MM.1S (cell line): ENCODE measurements at regions not wholly inside any gene's neighbourhood (a gene's known extent, or its start where the extent isn't known, plus 50 kb on each side); places are given as distances from the start of the nearest gene placed in this dataset.

Experiments
- DNase-seq: peaks from one replicate; pipeline ENCODE4 v3.0.0-alpha.2; 2015
- H2AFZ ChIP-seq: fragments of 300-600 bp; sonication (generic); 2 replicates; pipeline ENCODE4 v1.6.0; 2016; ENCODE audit warnings: antibody characterized with exemption, low read length
- H3F3A ChIP-seq: fragments of 300-600 bp; sonication (generic); 2 replicates; pipeline ENCODE4 v1.6.1; 2016; ENCODE audit warnings: mild to moderate bottlenecking, antibody characterized with exemption, low read length, moderate library complexity, mixed read lengths; ENCODE audit not compliant: insufficient read depth
- H3K27ac ChIP-seq: fragments of 300-600 bp; sonication (generic); 2 replicates; pipeline ENCODE4 v1.5.1; 2016; ENCODE audit warnings: mild to moderate bottlenecking, low read length
- H3K27me3 ChIP-seq: fragments of 300-600 bp; sonication (generic); replicated peaks from 2 replicates; pipeline ENCODE4 v1.6.0; 2016; ENCODE audit warnings: low read length; ENCODE audit not compliant: insufficient read depth
- H3K36me3 ChIP-seq: fragments of 300-600 bp; sonication (generic); replicated peaks from 2 replicates; pipeline ENCODE4 v1.6.1; 2016; ENCODE audit warnings: mild to moderate bottlenecking, low read length, mixed read lengths; ENCODE audit not compliant: insufficient read depth
- H3K4me1 ChIP-seq: fragments of 300-600 bp; sonication (generic); 2 replicates; pipeline ENCODE4 v1.6.1; 2016; ENCODE audit warnings: low read length, mixed read lengths
- H3K4me2 ChIP-seq: fragments of 300-600 bp; sonication (generic); 2 replicates; pipeline ENCODE4 v1.6.0; 2016; ENCODE audit warnings: low read depth, low read length
- H3K4me3 ChIP-seq: fragments of 300-600 bp; sonication (generic); 2 replicates; pipeline ENCODE4 v1.5.1; 2016; ENCODE audit warnings: low read length, mixed read lengths
- H3K79me2 ChIP-seq: fragments of 300-600 bp; sonication (generic); 2 replicates; pipeline ENCODE4 v1.6.1; 2016; ENCODE audit warnings: mixed run types, low read length, mixed read lengths
- H3K9ac ChIP-seq: fragments of 300-600 bp; sonication (generic); 2 replicates; pipeline ENCODE4 v1.6.1; 2016; ENCODE audit warnings: low read length, mixed read lengths
- H3K9me2 ChIP-seq: fragments of 300-600 bp; sonication (generic); replicated peaks from 2 replicates; pipeline ENCODE4 v1.6.1; 2016; ENCODE audit warnings: mild to moderate bottlenecking, low read length, mixed read lengths; ENCODE audit not compliant: insufficient read depth
- H3K9me3 ChIP-seq: fragments of 300-600 bp; sonication (generic); replicated peaks from 2 replicates; pipeline ENCODE4 v1.6.1; 2016; ENCODE audit warnings: mild to moderate bottlenecking, low read length, mixed read lengths; ENCODE audit not compliant: insufficient read depth
- H4K20me1 ChIP-seq: fragments of 300-600 bp; sonication (generic); 2 replicates; pipeline ENCODE4 v1.6.1; 2016; ENCODE audit warnings: mild to moderate bottlenecking, low read length, moderate library complexity, mixed read lengths; ENCODE audit not compliant: insufficient read depth
- EZH2 ChIP-seq: fragments of 300-600 bp; sonication (generic); optimal IDR thresholded peaks from 2 replicates; pipeline ENCODE3; 2017; ENCODE audit warnings: low read depth, mild to moderate bottlenecking, antibody characterized with exemption, low read length, mixed read lengths
- EZH2phosphoT487 ChIP-seq: fragments of 300-600 bp; sonication (generic); IDR thresholded peaks from 2 replicates; pipeline ENCODE4 v1.6.1; 2018; ENCODE audit warnings: antibody characterized with exemption, low read length
- TF ChIP-seq, protein P1 (sequence below): fragments of 300-600 bp; sonication (generic); IDR thresholded peaks from 2 replicates; pipeline ENCODE4 v1.5.1; 2016; ENCODE audit warnings: antibody characterized with exemption, low read length, mixed read lengths

DNA sequence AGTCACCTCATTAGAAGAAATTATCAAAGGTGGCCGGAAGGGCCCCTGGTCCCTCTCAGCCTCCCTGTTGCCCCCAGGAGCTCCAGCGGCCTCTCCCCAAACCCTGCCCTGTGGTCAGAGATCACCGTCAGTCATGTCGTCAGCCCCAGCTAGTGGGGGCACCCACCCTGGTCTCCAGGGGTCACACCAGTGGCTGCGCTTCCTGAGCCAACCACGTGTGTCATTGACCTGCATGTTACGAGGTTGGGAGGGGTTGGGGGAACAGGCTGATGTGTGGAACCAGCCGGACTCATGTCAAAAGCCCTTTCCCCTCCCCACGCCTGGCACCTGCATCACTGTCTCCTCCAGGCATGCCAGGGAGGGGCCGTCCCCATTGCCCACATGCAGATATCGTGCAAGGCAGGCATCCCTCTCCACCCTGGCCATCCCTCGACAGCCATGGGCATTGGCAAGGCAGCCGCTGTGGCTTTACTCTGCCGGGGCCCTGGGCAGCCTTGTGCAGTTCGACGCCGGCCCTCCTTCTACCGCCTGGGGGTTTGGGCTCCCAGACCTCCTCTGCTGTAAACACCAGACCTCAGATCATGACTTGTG lies 128.7 kb downstream of the CRYAA start:
- Histone ChIP-seq H3K9ac (no peak overlapping the region), H3K9me3 (no peaks in the 10 kb centered on the region), H3K4me1 (no peaks in the 10 kb centered on the region), H3K4me3 (no peak overlapping the region), H3K9me2 (no peaks in the 10 kb centered on the region), H2AFZ (no peak overlapping the region), H4K20me1 (no peaks in the 10 kb centered on the region), H3K27ac (no peak overlapping the region), H3K36me3 (no peaks in the 10 kb centered on the region), H3K4me2 (no peak overlapping the region), H3K79me2 (no peaks in the 10 kb centered on the region), H3K27me3 (peaks cover 27% of the 10 kb centered on the region; the same call in 1 of the 2 replicates), H3F3A (no peaks in the 10 kb centered on the region)
- TF ChIP-seq EZH2 (no peak), EZH2phosphoT487 (no peak)
- TF ChIP-seq, protein P1, sequence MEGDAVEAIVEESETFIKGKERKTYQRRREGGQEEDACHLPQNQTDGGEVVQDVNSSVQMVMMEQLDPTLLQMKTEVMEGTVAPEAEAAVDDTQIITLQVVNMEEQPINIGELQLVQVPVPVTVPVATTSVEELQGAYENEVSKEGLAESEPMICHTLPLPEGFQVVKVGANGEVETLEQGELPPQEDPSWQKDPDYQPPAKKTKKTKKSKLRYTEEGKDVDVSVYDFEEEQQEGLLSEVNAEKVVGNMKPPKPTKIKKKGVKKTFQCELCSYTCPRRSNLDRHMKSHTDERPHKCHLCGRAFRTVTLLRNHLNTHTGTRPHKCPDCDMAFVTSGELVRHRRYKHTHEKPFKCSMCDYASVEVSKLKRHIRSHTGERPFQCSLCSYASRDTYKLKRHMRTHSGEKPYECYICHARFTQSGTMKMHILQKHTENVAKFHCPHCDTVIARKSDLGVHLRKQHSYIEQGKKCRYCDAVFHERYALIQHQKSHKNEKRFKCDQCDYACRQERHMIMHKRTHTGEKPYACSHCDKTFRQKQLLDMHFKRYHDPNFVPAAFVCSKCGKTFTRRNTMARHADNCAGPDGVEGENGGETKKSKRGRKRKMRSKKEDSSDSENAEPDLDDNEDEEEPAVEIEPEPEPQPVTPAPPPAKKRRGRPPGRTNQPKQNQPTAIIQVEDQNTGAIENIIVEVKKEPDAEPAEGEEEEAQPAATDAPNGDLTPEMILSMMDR, result no peak
- DNase-seq, result no peak

DNA sequence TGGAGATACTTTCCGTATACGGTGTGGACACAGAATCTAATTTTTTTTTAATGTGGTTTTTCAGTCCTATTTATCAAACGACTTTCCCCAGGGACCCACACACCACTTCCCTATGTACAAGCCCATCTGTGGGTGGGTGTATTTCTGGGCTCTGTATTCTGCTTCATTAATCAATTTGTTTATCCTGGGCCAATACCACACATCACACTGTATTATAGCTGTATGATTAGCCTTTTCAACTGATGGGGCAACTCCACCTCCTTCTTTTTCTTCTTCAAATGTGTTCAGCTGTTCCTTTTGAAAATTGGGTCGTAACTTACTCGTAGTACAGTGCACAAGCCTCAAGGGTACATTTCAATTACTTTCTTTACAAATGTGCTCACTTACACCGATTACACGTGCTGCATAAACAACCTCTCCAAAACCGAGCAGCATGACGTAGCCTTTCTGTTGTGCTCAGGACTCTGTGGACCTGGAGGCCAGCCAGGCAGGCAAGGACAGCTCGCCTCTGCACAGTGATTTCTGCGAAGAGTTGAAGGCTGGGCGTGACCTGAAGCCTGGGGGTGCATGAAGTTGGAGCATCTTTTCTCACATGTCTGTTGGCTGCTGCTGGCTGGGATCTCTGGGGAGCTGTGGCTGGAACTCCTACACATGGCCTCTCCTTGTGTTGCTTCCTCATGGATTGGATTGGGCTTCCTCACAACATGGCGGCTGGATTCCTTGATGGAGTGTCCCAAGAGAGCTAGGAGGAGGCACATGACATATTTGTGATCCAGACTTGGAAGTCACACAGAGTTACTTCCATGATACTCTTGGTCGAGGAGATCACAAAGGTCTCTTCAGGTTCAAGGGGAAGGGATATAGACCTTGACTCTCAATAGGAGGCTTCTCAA lies 126.5 kb downstream of the CRYAA start:
- H3K36me3 ChIP-seq, result no peaks in the 10 kb centered on the region
- no peaks in the 10 kb centered on the region for H3K4me1 ChIP-seq
- H3F3A ChIP-seq, result no peaks in the 10 kb centered on the region
- TF ChIP-seq, protein P1, result no peak
- TF ChIP-seq EZH2 (no peak), EZH2phosphoT487 (no peak)
- H3K9me2 ChIP-seq, result no peaks in the 10 kb centered on the region
- no peaks in the 10 kb centered on the region for H4K20me1 ChIP-seq
- no peaks in the 10 kb centered on the region for H3K9me3 ChIP-seq
- no peak overlapping the region for H2AFZ ChIP-seq
- peaks cover 27% of the 10 kb centered on the region; the same call in 1 of the 2 replicates for H3K27me3 ChIP-seq
- H3K79me2 ChIP-seq, result no peaks in the 10 kb centered on the region
- no peak overlapping the region for H3K4me2 ChIP-seq
- H3K4me3 ChIP-seq, result no peak overlapping the region
- no peak for DNase-seq
- no peak overlapping the region for H3K27ac ChIP-seq
- no peak overlapping the region for H3K9ac ChIP-seq

DNA sequence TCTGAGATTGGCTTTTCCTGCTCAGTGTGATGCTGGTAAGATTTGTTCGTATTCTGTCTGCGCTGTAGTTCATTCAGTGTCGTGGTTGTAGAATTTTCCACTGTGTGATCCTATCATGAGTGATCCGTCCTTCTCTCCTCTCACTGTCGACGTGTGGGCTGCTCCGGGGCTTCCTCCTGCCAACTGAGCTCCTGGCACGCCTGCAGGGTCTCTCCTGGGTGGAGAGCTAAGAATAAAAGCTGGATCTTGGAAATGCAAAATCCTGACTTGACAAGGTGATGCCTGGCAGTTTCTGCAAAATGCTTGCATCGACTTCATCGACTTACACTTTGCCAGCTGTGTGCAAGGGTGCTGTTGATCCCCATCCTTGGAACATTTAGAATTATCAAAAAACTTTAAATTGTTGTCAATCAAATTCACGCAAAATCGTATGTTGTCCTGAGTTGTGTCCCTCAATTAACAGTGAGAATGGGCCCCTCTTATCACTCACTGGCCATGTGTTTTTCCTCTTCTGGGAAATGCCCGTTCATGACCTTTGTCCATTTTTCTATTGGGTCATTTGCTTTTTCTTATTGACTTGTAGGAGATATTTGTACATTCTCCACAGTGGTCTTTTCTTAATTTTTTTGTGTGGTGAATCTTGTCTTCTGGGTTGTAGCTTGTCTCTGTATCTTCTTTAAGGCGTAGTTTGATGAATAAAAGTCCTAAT lies 125.5 kb downstream of the CRYAA start:
- no peaks in the 10 kb centered on the region for H3F3A ChIP-seq
- no peak overlapping the region for H3K4me2 ChIP-seq
- H3K4me1 ChIP-seq, result no peaks in the 10 kb centered on the region
- H3K27ac ChIP-seq, result no peak overlapping the region
- H2AFZ ChIP-seq, result no peak overlapping the region
- H3K9me2 ChIP-seq, result no peaks in the 10 kb centered on the region
- H4K20me1 ChIP-seq, result no peaks in the 10 kb centered on the region
- no peaks in the 10 kb centered on the region for H3K9me3 ChIP-seq
- peaks cover 27% of the 10 kb centered on the region; the same call in 1 of the 2 replicates for H3K27me3 ChIP-seq
- H3K4me3 ChIP-seq, result no peak overlapping the region
- no peak overlapping the region for H3K9ac ChIP-seq
- no peaks in the 10 kb centered on the region for H3K36me3 ChIP-seq
- TF ChIP-seq, protein P1, result no peak
- TF ChIP-seq EZH2 (no peak), EZH2phosphoT487 (no peak)
- no peak for DNase-seq
- H3K79me2 ChIP-seq, result no peaks in the 10 kb centered on the region
